ENCODE measurements at regions not wholly inside any gene's neighbourhood (a gene's known extent, or its start where the extent isn't known, plus 50 kb on each side); places are given as distances from the start of the nearest gene placed in this dataset.

DNA sequence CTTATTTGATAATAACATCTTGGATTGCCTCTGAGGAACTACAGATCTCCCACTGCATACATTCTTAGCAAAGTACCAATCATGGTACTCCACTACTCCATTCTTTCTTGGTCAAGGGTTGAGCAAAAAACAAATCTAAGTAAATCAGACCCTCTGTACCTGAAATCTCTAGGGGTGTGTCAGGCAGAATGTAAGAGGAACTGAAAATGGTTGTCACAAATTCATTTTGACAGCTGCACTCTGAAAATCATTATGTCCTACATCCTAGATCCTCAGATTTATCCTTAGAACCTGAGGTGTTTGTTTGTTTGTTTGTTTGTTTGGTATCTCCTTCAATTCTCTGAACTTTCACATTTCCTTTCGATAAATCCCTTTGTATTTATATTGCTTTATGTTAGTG is 433.2 kb upstream of the BTBD3 start:
- no peaks in the 10 kb centered on the region for H3K27me3 ChIP-seq (replicated peaks; ENCODE audit: insufficient read depth, low read length)
- no peaks in the 10 kb centered on the region for H3K4me1 ChIP-seq (ENCODE audit: low read length)
- no peaks in the 10 kb centered on the region for H4K20me1 ChIP-seq (ENCODE audit: insufficient read depth, low read length)
- H3K36me3 ChIP-seq (replicated peaks; ENCODE audit: insufficient read depth, low read length) = no peaks in the 10 kb centered on the region
- no peaks in the 10 kb centered on the region for H3K79me2 ChIP-seq (ENCODE audit: low read length)
- no peak overlapping the region for H3K27ac ChIP-seq (ENCODE audit: low read length)
- TF ChIP-seq CTCF (IDR thresholded peaks at IDR 0.05; ENCODE audit: low read length) = no peak
- no peak for TF ChIP-seq EZH2phosphoT487 (IDR thresholded peaks at IDR 0.05; ENCODE audit: low read length)
- TF ChIP-seq EZH2 (optimal IDR thresholded peaks at IDR 0.05; ENCODE audit: low read depth, low read length) = no peak
- H3K4me3 ChIP-seq (ENCODE audit: low read length) = no peak overlapping the region
- no peak for DNase-seq
- H3F3A ChIP-seq (ENCODE audit: insufficient read depth, low read length) = no peaks in the 10 kb centered on the region
- H3K9ac ChIP-seq (ENCODE audit: low read length) = no peak overlapping the region
- no peaks in the 10 kb centered on the region for H3K9me2 ChIP-seq (replicated peaks; ENCODE audit: insufficient read depth, low read length)
- no peak overlapping the region for H2AFZ ChIP-seq (ENCODE audit: low read length)
- H3K9me3 ChIP-seq (replicated peaks; ENCODE audit: insufficient read depth, low read length) = no peaks in the 10 kb centered on the region
- no peak overlapping the region for H3K4me2 ChIP-seq (ENCODE audit: low read depth, low read length)

- TF ChIP-seq EZH2phosphoT487 (IDR thresholded peaks at IDR 0.05; ENCODE audit: low read length) (no peak), EZH2 (optimal IDR thresholded peaks at IDR 0.05; ENCODE audit: low read depth, low read length) (no peak), CTCF (IDR thresholded peaks at IDR 0.05; ENCODE audit: low read length) (no peak)
- Histone ChIP-seq H2AFZ (ENCODE audit: low read length) (no peak overlapping the region), H4K20me1 (ENCODE audit: insufficient read depth, low read length) (no peaks in the 10 kb centered on the region)
Measured at GRCh38 chr20:11492386-11492785, 425.3 kb upstream of the BTBD3 start.

DNA sequence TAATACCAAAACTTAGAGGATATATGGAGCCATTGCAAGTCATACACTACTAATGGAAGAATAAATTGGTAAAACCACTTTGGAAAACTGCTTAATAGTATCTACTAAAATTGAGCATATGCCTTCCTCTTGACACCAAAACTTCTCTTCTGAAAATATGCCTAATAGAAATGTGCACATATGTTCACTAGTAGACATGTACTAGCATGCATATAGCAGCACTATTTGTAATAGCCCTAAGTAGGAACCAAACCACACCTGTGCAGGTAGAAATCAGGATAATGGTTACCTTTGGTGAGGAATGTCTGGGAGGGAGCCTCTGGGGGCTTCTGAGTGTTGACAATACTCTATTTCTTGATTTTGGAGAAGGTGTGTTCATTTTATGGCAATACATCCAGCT is 424.8 kb upstream of the BTBD3 start:
- DNase-seq = no peak
- H3K9me2 ChIP-seq (replicated peaks; ENCODE audit: insufficient read depth, low read length) = no peaks in the 10 kb centered on the region
- no peaks in the 10 kb centered on the region for H4K20me1 ChIP-seq (ENCODE audit: insufficient read depth, low read length)
- H3K4me2 ChIP-seq (ENCODE audit: low read depth, low read length) = no peak overlapping the region
- no peaks in the 10 kb centered on the region for H3K4me1 ChIP-seq (ENCODE audit: low read length)
- no peaks in the 10 kb centered on the region for H3K9me3 ChIP-seq (replicated peaks; ENCODE audit: insufficient read depth, low read length)
- no peak overlapping the region for H3K4me3 ChIP-seq (ENCODE audit: low read length)
- no peaks in the 10 kb centered on the region for H3F3A ChIP-seq (ENCODE audit: insufficient read depth, low read length)
- H3K27me3 ChIP-seq (replicated peaks; ENCODE audit: insufficient read depth, low read length) = no peaks in the 10 kb centered on the region
- H3K79me2 ChIP-seq (ENCODE audit: low read length) = no peaks in the 10 kb centered on the region
- no peak overlapping the region for H3K27ac ChIP-seq (ENCODE audit: low read length)
- no peak for TF ChIP-seq EZH2 (optimal IDR thresholded peaks at IDR 0.05; ENCODE audit: low read depth, low read length)
- TF ChIP-seq EZH2phosphoT487 (IDR thresholded peaks at IDR 0.05; ENCODE audit: low read length) = no peak
- no peak for TF ChIP-seq CTCF (IDR thresholded peaks at IDR 0.05; ENCODE audit: low read length)
- no peak overlapping the region for H3K9ac ChIP-seq (ENCODE audit: low read length)
- no peaks in the 10 kb centered on the region for H3K36me3 ChIP-seq (replicated peaks; ENCODE audit: insufficient read depth, low read length)
- no peak overlapping the region for H2AFZ ChIP-seq (ENCODE audit: low read length)

More at GRCh38 chr20:11492386-11492785, 425.3 kb upstream of the BTBD3 start:
- Histone ChIP-seq H3K9me2 (replicated peaks; ENCODE audit: insufficient read depth, low read length) (no peaks in the 10 kb centered on the region), H3F3A (ENCODE audit: insufficient read depth, low read length) (no peaks in the 10 kb centered on the region), H3K36me3 (replicated peaks; ENCODE audit: insufficient read depth, low read length) (no peaks in the 10 kb centered on the region), H3K4me1 (ENCODE audit: low read length) (no peaks in the 10 kb centered on the region), H3K4me3 (ENCODE audit: low read length) (no peak overlapping the region), H3K4me2 (ENCODE audit: low read depth, low read length) (no peak overlapping the region), H3K27me3 (replicated peaks; ENCODE audit: insufficient read depth, low read length) (no peaks in the 10 kb centered on the region), H3K79me2 (ENCODE audit: low read length) (no peaks in the 10 kb centered on the region), H3K9ac (ENCODE audit: low read length) (no peak overlapping the region), H3K9me3 (replicated peaks; ENCODE audit: insufficient read depth, low read length) (no peaks in the 10 kb centered on the region), H3K27ac (ENCODE audit: low read length) (no peak overlapping the region)
- DNase-seq = no peak
